ENCODE measurements at regions not wholly inside any gene's neighbourhood (a gene's known extent, or its start where the extent isn't known, plus 50 kb on each side); places are given as distances from the start of the nearest gene placed in this dataset.
A peak's percentile ranks its signal among the peaks of the same experiment; 100 is the strongest.

DNA sequence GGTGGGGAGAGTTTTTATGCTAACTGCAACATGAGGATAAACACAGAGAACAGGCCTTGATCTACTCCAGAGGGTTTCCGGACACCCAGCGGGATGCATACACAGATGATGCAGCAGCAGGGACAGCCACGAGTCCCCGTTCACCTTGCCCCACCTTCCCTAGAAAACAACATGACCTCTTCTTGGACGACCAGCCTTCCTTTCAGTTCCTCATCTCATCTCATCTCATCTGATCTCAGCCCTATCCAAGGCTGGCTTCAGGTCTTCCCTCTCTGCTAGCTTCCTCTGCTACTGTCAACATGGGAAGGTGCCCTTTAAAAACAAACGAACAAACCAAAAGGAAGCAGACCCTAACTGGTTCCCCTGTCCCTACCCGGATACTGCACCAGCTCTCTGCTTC, 1356.2 kb downstream of the TBC1D22A start:
- no peak for DNase-seq

DNA sequence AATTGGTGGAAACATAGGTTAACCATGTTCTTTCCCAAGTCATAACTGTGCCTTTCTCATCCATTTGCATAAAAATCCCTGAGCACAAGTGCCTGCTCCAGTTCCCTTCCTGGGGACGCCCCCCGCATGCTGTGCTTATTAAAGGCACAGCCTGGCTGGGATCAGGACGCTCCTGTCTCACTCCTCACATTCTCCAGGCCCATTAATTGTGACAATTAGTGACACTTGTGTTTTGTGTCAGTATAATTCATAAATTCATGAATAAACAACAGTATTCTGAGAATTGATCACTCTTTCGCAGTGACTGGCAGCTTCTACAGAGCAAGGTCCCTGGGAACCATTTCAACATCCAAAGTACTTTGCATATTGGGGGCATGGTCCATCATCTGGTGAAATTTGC, 1354.4 kb downstream of the TBC1D22A start:
- DNase-seq = no peak

DNA sequence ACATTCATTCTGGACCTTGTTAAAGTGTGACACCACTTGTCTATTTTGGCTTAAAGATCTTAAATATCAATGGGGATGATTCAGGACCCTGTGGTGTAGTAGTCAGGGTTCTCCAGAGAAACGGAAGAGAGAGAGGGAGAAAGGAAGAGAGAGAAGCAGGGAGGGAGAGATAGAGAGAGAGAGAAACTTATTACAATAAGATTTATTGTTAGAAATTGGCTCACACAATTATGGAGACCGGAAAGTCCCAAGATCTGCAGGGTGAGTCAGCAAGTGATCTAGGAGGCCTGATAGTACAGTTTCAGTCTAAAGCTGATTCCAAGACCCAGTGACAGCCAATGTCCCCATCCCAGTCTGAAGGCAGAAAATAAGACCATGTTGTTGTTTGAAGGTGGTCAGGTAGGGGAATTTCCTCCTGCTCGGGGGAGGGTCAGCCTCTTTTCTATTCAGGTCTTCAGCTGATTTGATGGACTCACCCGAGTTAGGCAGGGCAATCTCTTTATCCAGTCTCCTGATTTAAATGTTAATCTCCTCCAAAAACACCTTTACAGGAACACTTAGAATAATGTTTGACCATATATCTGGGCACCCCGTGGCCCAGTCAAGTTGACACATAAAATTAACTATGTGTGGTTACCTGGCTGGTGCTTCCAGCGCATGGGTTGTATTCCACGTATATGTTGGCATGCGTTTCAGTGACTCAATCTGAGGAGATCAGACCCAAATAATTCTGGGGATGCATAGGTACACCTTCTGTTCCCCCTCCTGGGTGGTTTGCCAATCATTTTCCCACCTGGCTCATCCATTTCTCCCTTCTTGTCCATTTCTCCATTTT, 1350.5 kb downstream of the TBC1D22A start:
- no peak for DNase-seq

DNA sequence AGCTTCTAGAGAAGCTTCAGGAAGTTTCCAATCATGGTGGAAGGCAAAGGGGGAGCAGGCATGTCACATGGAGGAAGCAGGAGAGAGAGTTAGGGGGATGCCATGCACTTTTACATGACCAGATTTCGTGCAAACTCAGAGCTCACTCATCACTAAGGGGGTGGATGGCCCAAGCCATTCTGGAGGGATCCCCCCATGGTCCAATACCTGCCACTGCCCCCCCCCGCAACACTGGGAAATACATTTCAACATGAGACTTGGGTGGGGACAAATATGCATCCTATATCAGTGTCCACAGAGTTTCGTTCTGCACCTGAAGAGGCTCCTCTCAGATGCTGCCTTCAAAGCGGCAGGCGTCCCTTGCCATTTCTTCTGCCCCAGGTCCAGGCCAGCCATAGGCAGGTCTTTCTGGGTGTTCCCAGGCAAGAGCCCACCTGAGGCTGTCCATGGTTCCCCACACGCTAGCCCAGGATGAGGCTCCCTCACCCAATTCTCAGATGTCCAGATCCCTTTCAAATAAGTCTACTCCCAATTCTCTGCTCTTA, 1344.3 kb downstream of the TBC1D22A start:
- no peak for DNase-seq

DNA sequence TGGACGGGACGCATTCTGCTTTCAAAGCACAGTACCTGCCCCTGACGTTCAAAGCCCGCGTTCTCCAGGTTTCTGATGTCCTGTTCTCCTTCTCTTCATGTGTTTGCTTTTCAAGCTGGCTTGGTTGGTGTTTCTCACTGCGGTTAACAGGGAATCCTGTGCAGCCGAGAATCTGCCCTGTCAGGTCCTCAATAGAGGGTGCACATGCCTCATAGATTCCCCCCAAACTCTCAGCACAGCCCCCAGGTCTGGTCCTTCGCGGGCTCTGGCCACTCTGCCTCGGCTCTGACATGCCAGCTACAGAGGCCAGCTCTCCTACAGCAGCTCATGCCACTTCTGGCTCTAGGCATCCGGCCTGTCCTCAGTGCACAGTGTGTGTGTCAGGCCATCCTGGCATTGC, 1343.8 kb downstream of the TBC1D22A start:
- no peak for DNase-seq

DNA sequence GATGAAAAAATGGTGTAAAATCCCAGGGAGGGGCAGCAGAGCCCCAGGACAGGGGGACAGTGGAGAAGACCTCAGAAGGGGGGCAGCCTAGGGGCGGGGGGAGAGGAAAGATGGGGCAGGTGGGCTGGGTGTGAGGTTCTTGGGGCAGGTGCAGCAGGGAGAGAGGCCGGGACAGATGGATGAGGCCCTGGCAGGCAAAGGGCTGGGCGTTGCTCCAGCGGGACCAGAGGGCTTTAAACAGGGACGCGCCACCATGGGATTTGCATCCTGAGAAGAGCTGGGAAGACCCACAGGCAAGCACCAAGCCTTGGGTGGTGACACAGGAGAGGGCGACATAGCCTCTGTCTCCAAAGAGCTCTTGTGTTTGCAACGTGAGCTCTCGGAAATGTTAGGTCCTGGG, 1342.8 kb downstream of the TBC1D22A start:
- DNase-seq = no peak

DNA sequence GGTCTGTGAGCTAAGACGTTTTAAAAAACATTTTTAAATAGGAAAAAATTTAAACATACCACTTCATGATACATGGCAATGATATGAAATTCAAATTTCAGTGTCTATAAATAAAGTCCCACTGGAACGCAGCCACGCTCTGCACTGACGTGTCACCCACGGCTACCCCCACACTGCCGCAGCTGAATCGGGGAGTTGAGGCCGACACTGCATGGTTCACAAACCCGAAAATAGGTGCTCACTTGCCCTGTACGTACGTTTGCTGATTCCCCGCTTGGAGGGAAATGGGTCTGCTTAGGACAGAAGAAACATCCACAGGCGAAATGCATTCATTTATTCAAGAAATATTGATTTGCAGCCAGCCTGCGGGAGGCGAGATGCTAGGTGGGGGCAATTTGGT, 1342.3 kb downstream of the TBC1D22A start:
- DNase-seq = no peak

DNA sequence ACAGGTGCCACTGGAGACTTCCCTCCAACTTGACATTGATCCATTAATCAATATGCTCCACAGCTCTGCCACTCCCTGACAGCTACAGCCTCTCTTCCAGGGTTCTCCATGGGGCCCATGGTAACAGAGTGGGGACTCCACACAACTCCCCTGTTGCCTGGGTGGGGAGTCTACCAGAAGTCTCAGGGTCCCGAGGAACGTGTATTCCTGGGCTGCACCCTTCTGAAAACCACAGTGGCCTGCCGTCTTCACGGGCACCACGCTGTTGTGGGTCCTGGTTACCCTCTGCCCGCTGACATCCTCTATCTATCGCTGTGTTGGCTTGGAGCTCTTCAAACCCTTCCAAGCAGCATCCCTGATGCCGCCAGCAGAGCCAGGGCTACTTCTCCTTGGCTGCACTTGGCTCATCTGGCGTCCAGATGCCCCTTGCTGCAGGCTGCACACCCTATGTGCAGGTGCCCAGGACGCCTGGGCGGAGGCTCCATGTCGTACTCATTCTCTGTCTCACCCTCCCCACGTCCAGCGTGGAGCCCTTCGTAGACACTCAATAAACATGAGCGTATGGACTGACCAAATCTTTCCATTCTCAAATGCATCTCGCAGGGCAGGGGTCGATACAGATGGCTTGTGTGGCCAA, 1341.8 kb downstream of the TBC1D22A start:
- no peak for DNase-seq

DNA sequence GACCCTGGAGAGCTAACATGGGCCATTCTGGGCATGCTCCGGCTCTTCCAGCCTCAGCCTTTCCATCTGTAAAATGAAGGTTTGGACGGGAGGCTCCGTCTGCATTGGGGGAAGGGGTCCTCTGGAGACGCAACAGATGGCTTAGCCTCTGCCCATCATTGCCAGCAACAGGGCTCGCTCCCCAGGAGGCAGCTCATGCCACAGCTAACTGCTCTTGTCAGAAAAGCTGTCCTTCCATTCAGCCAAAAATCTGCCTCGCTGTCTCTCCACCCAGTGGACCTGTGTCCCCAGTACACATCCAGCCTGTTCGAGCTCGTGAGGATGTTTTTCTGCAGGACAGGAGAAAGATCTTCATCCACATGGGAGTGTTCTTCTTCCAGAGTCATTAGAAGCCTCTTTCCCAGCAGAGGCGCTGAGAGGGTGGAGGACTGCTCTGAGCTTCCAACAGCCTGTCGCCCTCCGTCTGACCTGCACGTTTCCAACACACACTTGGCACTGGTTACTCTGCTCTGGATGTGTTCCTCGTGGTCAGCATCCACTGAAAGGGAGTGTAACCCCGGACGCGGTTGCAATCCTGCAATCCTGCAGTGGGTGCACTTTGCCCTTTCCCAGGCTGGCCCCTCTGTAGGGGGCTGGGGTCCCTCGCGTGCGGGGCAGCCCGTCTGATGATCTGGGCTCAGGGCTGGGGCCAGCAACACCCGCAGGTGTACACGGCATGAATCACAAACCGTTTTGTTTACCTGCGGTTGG, 1340.9 kb downstream of the TBC1D22A start:
- DNase-seq = no peak

DNA sequence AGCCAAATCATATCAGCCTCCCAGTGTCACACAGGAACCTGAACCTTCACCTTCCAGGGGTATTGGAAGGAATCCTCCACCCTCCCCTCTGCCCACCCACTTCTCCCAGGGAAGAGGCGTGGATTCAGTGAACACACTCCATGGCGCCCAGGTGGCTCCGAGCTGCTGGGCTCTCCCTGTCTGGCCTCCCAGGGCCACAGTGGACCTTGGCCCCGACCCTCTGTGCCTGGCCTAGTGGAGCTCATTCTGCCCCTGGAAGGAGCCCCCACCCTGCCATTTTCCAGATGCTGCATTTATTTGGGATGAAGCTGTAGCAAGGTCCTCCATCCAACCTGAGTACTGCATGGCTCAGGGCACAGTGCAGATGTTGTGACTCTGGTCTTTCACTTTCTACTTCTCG, 1340.1 kb downstream of the TBC1D22A start:
- no peak for DNase-seq

DNA sequence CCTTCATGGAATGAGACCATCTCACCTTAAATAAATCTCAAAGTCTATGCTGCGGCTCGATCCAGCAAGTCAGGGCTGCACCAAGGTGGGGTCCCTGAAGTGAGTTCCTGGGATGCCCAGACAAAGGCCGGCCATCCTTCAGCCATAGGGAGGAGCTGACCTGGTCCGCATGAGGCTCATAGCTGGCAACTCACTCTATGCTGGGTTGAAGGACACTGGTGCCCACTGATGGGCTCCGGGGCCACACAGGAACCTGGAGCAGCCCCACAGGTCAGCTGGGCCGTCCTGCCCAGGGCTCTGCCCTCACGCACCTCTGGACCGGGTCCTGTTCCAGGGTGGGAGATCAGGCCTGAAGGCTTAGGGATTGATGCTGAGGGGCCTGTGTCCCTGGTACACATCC, 1339.3 kb downstream of the TBC1D22A start:
- no peak for DNase-seq

DNA sequence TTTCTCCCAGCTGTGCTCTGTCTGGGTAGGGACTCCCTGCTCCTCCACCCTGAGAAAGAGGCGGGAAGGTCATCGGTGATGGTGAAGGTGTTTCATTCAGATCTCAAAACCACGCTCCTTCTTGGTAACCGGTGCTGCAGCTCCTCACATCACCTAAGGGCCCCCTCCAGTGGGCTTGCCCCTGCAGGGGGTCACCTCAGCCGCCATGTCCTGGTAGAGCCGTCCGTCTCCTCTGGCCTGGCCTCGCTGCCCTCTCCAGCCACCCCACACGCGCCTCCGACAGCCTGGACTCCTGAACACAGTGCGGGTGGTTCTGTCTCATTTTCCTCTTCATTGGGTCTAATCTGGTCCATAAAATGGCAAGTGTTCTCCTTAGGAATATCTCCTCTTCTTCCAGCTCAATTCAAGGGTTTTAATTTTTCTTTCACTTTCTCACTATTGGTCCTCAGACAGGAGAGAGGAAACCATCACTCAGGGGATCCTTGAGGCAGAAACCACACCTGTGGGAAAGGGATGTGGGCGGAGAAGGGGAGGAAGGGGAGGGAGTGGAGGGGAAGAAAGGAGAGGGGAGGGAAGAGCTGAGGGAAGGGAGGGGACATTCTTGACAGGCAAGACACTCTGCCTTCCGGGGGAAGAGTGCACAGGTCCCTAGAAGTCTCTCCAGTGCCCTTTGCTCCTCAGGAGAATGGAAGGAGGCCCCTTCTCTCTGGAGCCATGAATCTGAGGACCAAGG, 1338.4 kb downstream of the TBC1D22A start:
- no peak for DNase-seq

DNA sequence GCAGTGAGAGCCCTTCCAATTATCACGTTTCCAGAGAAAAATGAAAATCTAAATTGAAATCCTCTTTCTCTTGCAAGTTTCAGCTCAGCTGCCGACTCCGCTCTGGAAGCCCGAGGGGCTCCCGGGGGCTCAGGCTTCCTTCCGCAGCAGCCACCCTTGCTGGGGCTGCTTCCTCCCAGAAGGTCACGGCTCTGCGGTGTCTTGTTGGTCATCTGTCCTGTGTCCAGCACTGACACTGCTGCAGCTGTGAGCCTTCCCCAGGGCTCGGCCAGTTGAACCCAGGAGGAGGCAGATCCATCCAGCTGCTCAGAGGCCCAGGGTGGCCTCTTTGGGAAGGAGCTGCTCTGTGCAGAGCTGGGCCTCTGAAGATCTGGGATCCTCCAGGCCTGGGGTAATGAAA, 1337.2 kb downstream of the TBC1D22A start:
- no peak for DNase-seq

DNA sequence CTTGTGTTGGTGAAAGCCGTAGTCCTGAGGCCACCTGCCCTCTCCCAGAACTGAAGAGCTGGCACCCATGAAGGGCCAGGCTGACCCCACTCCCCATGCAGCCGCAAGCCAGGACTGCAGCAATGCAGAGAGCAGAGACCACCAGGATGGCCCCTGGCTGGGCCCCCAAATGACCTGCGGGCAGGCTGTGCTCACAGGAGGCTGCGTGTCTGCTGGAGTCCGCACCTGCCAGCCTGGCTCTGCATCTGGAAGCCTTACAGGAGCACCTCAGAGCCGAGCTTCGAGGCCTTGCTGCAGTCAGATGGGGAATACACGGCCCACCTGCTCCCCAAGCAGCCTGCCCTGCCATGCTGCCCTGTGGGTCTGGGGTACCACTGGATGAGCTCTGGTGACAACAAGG, 1336.8 kb downstream of the TBC1D22A start:
- DNase-seq = no peak

DNA sequence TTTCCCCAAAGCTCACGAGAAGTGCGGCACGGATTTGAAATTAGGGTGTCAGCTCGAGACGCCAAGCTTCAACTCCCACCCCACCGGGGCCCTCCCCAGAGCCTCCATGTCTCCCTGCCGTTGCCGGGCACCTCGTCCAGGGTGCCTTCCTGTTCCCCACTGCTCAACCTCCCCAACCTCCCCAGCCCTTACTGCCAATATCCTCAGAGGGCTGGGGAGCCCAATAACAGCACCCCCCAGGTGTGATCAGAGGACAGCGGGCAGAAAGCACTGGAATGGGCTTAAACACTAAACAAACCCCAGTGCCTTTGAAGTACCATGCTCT, 1336.4 kb downstream of the TBC1D22A start:
- DNase-seq = no peak

DNA sequence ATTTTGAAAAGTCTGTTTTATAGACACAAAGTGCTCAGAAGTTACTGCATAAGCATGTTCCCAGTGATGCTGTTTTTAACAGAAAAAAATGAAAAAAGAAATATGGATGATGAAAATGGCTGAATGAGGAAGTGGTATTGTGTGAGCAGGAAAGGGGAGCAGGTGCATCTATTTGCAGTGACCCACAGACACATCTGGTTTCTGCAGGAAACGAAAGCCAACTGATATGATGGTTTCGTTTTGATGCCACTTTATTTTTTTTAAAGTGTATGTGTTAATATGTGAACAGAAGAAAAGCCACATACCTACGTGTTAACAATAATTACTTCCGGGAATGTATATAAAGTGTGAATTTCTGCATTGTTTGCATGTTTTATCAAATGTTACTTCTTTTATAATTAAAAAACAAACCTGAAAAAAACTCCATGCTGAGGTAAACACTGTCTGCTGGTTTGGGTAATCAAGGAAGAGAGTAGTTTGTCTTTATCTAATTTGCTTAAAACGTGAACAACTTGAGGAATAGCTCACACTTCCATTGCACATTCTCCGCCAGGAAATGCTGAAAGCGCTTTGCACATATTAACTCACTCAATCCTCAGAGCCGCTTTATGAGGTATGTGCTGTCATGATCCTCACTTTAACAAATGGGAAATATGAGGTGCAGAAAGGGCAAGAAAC, 1335.9 kb downstream of the TBC1D22A start:
- peak in 1 of 4 experiments; percentile 5 for DNase-seq

DNA sequence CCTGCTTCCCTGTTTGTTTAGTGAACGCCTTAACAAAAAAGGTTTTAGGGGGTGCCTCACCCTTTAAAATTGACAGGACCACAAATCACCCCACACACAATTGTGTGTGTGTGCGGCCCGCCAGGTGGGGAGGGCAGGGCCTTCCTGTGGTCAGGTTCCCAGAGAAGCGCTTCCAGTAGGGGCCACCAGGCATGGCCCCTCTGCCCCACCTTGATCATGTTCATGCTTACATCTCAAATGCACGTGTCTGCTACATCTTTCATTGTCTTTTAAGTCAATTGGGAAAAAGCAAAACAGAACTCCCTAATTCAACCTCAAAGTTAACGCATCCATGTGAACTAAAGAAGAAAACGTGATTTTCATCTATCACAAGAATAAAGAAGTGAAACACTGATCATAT, 1335.3 kb downstream of the TBC1D22A start:
- DNase-seq = no peak

DNA sequence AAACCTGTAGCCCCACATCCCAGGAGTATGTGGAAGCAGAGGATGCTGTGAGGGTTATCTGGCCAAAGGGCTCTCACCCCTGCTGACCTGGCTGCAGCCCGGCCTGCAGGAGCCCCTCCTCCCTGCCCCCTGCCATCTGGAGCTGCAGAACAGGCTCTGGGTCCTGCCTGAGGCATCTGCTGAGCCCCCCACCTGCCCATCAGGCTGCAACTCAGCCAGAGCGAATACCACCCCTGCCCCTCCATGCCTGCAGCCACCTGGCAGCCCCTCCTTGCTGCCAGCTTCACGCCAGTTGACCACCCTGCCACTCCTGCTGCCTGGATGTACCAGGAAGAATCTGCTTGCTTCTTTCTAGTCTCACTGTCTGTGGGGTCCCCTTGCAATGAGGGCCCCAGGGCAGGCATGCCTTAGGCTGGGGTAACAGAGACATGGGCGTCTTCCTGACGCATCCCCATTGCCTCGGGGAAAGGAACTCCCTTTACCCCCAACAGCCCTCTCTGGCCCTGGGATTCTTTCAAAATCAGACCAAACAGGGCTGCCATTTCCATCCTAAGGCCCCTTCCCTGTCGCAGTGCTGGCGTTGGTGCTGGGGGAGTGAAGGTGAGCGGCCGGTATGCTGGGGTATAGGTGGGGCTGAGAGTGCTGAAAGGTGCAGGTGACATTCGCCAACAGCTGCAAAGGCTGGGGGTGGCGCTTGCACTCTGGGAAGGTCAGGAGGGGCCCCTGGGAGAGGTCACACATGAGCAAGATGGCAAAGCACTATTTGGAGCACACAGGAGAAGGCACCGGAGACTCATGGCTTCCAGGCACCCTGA, 1334.6 kb downstream of the TBC1D22A start:
- no peak for DNase-seq

DNA sequence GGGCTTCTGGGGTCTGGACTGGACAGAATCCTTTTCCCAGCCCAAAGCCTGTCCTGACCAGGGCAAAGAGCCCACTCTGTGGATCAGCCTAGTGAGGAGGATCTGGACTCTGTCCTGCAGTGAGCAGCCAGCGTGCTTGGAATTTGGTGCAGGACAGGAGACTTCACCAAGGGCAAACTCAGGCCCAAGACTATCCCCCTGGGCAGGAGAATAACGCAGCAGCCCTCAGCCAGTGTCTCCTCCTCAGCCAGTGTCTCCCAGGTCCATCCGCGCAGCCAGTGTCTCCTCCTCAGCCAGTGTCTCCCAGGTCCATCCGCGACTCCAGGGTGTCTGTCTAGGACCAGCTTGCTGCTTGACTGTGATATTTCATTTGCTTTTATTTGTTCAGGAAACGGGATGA, 1334.0 kb downstream of the TBC1D22A start:
- DNase-seq = no peak

DNA sequence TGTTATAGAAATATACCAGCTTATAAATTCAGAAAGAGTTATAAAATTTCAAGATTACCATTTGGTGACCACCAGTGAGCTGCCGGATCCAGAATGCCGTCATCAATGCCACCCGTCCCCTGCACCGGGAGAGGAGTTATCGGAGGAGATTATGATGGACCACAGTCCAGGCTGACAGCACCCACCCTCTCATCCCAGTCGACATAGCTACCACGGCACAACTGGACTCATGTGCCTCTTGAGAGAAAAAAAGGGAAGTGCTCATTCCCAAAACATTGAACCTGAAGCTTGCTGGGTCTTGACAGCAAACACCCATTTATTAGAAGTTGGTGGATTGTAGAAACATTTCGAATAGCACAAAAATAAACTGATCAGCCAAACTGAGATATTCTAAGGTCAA, 1331.5 kb downstream of the TBC1D22A start:
- DNase-seq = peak in 1 of 4 experiments; percentile 8

DNA sequence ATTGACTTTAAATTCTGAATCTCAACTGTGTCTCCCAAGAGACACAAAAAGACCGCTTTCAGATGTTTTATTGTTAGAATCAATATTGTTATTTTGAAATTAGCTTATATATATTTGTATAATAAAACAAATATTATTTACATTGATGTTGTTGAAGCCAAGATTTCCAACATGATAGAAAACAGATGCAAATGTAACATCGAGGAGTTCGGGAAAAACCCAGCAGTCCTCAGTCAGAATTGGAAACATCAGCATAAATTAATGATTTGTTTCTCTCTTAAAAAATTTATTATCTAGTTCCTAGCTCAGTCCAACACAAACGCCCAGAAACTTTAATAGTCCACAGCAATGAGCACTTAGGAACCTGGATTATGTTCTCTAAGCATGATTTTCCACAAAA, 1330.4 kb downstream of the TBC1D22A start:
- DNase-seq = no peak
